ENCODE measurements at regions not wholly inside any gene's neighbourhood (a gene's known extent, or its start where the extent isn't known, plus 50 kb on each side); places are given as distances from the start of the nearest gene placed in this dataset.
"Not testable (repeated sequence)": the region's sequence is repeated elsewhere in the genome, so short reads cannot be mapped to it uniquely, and the experiment has no call there.

DNA sequence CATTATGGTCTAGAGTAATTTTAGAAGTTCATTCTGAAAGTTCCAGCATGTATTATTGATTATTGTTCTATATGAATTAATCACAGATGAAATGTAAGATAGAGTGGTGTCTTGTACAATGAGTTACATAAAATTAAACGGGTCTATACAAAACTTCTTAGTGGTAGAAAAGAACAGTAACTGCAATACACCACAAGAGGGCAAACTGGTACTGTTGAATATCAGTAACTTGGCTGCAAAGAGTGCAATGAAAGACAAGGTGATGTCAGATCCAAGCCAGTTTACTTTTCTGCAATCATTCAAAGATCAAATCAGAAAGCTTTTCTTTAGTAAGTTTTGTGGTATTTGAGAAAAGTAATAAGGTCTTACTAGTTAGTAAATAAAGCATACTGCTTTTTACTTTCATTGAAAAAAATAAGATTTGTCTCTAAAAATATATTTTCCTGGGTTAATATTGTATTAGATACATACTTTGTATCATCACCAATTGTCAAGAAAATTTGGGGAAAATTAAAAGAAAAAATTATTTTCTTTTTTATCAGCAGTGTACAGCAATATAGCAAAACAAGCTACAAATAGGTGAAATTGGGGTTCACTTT is 66.4 kb upstream of the BTG3 start:
- peak; percentile 57 for DNase-seq

- DNase-seq, result not testable (repeated sequence)
Measured at GRCh38 chr21:17676930-17677329, 64.2 kb upstream of the BTG3 start.

- no peak for DNase-seq
Measured at GRCh38 chr21:17674106-17674505, 61.4 kb upstream of the BTG3 start.

GRCh38 chr21:17673261-17674020 is 60.7 kb upstream of the BTG3 start:
- DNase-seq, result no peak

DNA sequence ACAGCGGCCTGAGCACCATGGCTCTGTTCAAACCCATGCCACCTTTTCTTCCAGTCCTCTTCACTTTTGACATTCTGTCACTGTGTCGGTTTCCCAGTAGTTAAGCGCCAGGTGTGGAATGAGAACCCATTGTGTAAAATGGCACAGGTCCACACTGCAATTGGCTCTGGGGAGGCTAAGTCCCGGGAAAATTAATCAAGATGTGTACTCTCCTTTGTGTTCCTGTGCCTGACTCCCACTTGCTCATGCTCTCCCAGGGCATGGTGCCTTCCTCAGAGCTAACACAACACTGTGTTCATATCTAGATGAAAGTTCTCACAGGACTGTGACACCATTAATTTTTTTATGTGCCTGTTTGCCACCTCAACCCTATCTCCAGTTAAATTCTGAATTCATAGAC is 59.0 kb upstream of the BTG3 start:
- DNase-seq, result no peak

GRCh38 chr21:17668479-17669140 is 55.9 kb upstream of the BTG3 start:
- DNase-seq, result no peak

GRCh38 chr21:17667256-17667655 is 54.6 kb upstream of the BTG3 start:
- no peak for DNase-seq

Measured in muscle of arm (tissue), 1 donor.